HEK293 (cell line): ENCODE measurements at regions not wholly inside any gene's neighbourhood (a gene's known extent, or its start where the extent isn't known, plus 50 kb on each side); places are given as distances from the start of the nearest gene placed in this dataset.

Experiments used
- CTCF ChIA-PET: fragments of 350-600 bp; formaldehyde crosslinking; extraction: SDS; loops from one replicate; lab custom pipeline; 2021; ENCODE audit warnings: antibody characterized with exemption; lab: Yijun Ruan, JAX
- POLR2A ChIA-PET: fragments of 300-600 bp; formaldehyde crosslinking; extraction: SDS; loops from one replicate; lab custom pipeline; 2020; ENCODE audit warnings: antibody characterized with exemption, inconsistent platforms; lab: Yijun Ruan, JAX
- H3K27ac ChIP-seq: fragments of 200-500 bp; sonication (Bioruptor generic); 2 replicates; pipeline ENCODE4 v1.5.1; 2014; ENCODE audit warnings: low read depth, low read length, control low read depth, inconsistent platforms; ENCODE audit errors: extremely low read depth
- H3K36me3 ChIP-seq, 2 experiments: fragments of 200-500 bp in 1 of 2; sonication (Bioruptor generic) in 1 of 2; 1 replicate in 1 of 2; 2 replicates in 1 of 2; pipeline ENCODE4 v1.5.1; 2014 to 2017; ENCODE audit warnings: inconsistent platforms in 2 of 2, low read length in 2 of 2; ENCODE audit not compliant: control insufficient read depth in 2 of 2, insufficient read depth in 1 of 2
- H3K4me1 ChIP-seq: fragments of 200-500 bp; sonication (Bioruptor generic); 2 replicates; pipeline ENCODE4 v1.5.1; 2014; ENCODE audit warnings: mild to moderate bottlenecking, low read length, inconsistent platforms; ENCODE audit not compliant: control insufficient read depth, insufficient read depth
- H3K4me3 ChIP-seq: 2 replicates; pipeline ENCODE4 v1.5.1; 2011; ENCODE audit warnings: low read depth, mild to moderate bottlenecking, control low read depth, low read length, moderate library complexity
- H3K9me3 ChIP-seq: fragments of 200-500 bp; sonication (Bioruptor generic); 2 replicates; pipeline ENCODE4 v1.5.1; 2014; ENCODE audit warnings: low read depth, low read length, inconsistent platforms; ENCODE audit not compliant: control insufficient read depth, insufficient read depth
- GFI1B ChIP-seq: fragments of 450-650 bp; formaldehyde crosslinking; IDR thresholded peaks from 2 replicates; pipeline ENCODE4 v1.5.1; 2016; ENCODE audit warnings: missing biosample characterization, missing genetic modification characterization
- GLI4 ChIP-seq: fragments of 450-650 bp; formaldehyde crosslinking; IDR thresholded peaks from 2 replicates; pipeline ENCODE4 v1.5.1; 2016; ENCODE audit warnings: missing biosample characterization, missing genetic modification characterization
- KLF17 ChIP-seq: fragments of 450-650 bp; formaldehyde crosslinking; IDR thresholded peaks from 2 replicates; pipeline ENCODE4 v1.5.1; 2016; ENCODE audit warnings: missing biosample characterization, missing genetic modification characterization
- KLF9 ChIP-seq: fragments of 450-650 bp; formaldehyde crosslinking; IDR thresholded peaks from 2 replicates; pipeline ENCODE4 v1.5.1; 2016; ENCODE audit warnings: missing biosample characterization, missing genetic modification characterization, low read depth
- MZF1 ChIP-seq: fragments of 450-650 bp; formaldehyde crosslinking; IDR thresholded peaks from 2 replicates; pipeline ENCODE4 v1.5.1; 2017; ENCODE audit warnings: missing biosample characterization, missing genetic modification characterization, borderline replicate concordance
- PRDM4 ChIP-seq: fragments of 450-650 bp; formaldehyde crosslinking; IDR thresholded peaks from 2 replicates; pipeline ENCODE4 v1.5.1; 2017; ENCODE audit warnings: missing biosample characterization, missing genetic modification characterization
- ZBTB20 ChIP-seq: fragments of 450-650 bp; formaldehyde crosslinking; IDR thresholded peaks from 2 replicates; pipeline ENCODE4 v1.5.1; 2016; ENCODE audit warnings: missing biosample characterization, missing genetic modification characterization
- ZNF16 ChIP-seq: fragments of 450-650 bp; formaldehyde crosslinking; IDR thresholded peaks from 2 replicates; pipeline ENCODE4 v1.5.1; 2016; ENCODE audit warnings: low read depth, missing biosample characterization, missing genetic modification characterization
- ZNF184 ChIP-seq: fragments of 450-650 bp; IDR thresholded peaks from 2 replicates; pipeline ENCODE4 v1.5.1; 2018; ENCODE audit warnings: missing biosample characterization, mild to moderate bottlenecking, missing genetic modification characterization
- ZNF223 ChIP-seq: fragments of 450-650 bp; formaldehyde crosslinking; IDR thresholded peaks from 2 replicates; pipeline ENCODE4 v1.5.1; 2016; ENCODE audit warnings: missing biosample characterization, missing genetic modification characterization
- ZNF366 ChIP-seq: fragments of 450-650 bp; formaldehyde crosslinking; conservative IDR thresholded peaks from 2 replicates; pipeline ENCODE4 v1.5.1; 2016; ENCODE audit warnings: missing biosample characterization, missing genetic modification characterization
- ZNF488 ChIP-seq: fragments of 450-650 bp; formaldehyde crosslinking; IDR thresholded peaks from 2 replicates; pipeline ENCODE4 v1.5.1; 2016; ENCODE audit warnings: missing biosample characterization, missing genetic modification characterization
- ZNF518A ChIP-seq: fragments of 450-650 bp; formaldehyde crosslinking; conservative IDR thresholded peaks from 2 replicates; pipeline ENCODE4 v1.5.1; 2016; ENCODE audit warnings: low read depth, missing biosample characterization, missing genetic modification characterization
- ZNF558 ChIP-seq: fragments of 450-650 bp; formaldehyde crosslinking; IDR thresholded peaks from 2 replicates; pipeline ENCODE4 v1.5.1; 2016; ENCODE audit warnings: missing biosample characterization, missing genetic modification characterization
- ZNF645 ChIP-seq: fragments of 450-650 bp; formaldehyde crosslinking; IDR thresholded peaks from 2 replicates; pipeline ENCODE4; 2016; ENCODE audit warnings: missing biosample characterization, missing genetic modification characterization
- ZNF664 ChIP-seq: fragments of 450-650 bp; formaldehyde crosslinking; IDR thresholded peaks from 2 replicates; pipeline ENCODE4 v1.5.1; 2016; ENCODE audit warnings: missing biosample characterization, missing genetic modification characterization
- ZNF785 ChIP-seq: fragments of 450-650 bp; formaldehyde crosslinking; IDR thresholded peaks from 2 replicates; pipeline ENCODE4 v1.5.1; 2016; ENCODE audit warnings: missing biosample characterization, missing genetic modification characterization
- ZSCAN16 ChIP-seq: fragments of 450-650 bp; formaldehyde crosslinking; IDR thresholded peaks from 2 replicates; pipeline ENCODE4 v1.5.1; 2016; ENCODE audit warnings: missing biosample characterization, missing genetic modification characterization

- ChIA-PET POLR2A (no interaction called here), CTCF (no interaction called here)
- no peak for TF ChIP-seq ZNF488 (tag by site-specific recombination)
- no peak for TF ChIP-seq ZNF16 (tag by site-specific recombination)
- no peak for TF ChIP-seq GLI4
- TF ChIP-seq ZNF366 (tag by site-specific recombination), result no peak
- TF ChIP-seq GFI1B (tag by site-specific recombination), result no peak
- TF ChIP-seq KLF9, result no peak
- no peak for TF ChIP-seq ZNF518A
- no peak for TF ChIP-seq ZNF223 (tag by site-specific recombination)
- no peak for TF ChIP-seq ZSCAN16
- no peak for TF ChIP-seq ZBTB20 (tag by site-specific recombination)
- Histone ChIP-seq H3K36me3 (no peaks in the 10 kb centered on the region), H3K4me3 (no peak overlapping the region), H3K27ac (no peak overlapping the region), H3K4me1 (no peaks in the 10 kb centered on the region), H3K9me3 (no peaks in the 10 kb centered on the region)
Measured at GRCh38 chr4:100289946-100290345, 99.7 kb upstream of the DDIT4L start.

GRCh38 chr4:100289530-100289888 lies 99.2 kb upstream of the DDIT4L start:
- ChIA-PET CTCF (no interaction called here), POLR2A (no interaction called here)
- Histone ChIP-seq H3K36me3 (no peaks in the 10 kb centered on the region), H3K4me3 (no peak overlapping the region), H3K9me3 (no peaks in the 10 kb centered on the region), H3K27ac (no peak overlapping the region), H3K4me1 (no peaks in the 10 kb centered on the region)
- TF ChIP-seq PRDM4 (tag by site-specific recombination) (no peak), ZNF785 (no peak), ZNF664 (tag by site-specific recombination) (no peak), ZNF16 (tag by site-specific recombination) (no peak), ZNF558 (no peak), ZNF645 (no peak), MZF1 (tag by site-specific recombination) (no peak), ZNF184 (tag by site-specific recombination) (no peak), KLF17 (no peak)
